IMR-90 (cell line): ENCODE measurements at regions not wholly inside any gene's neighbourhood (a gene's known extent, or its start where the extent isn't known, plus 50 kb on each side); places are given as distances from the start of the nearest gene placed in this dataset.
A peak's percentile ranks its signal among the peaks of the same experiment; 100 is the strongest.

ENCODE experiments used
- ATAC-seq: fragments of 200-7000 bp; cut with Tn5 transposase; 2 replicates; pipeline ENCODE4 v1.9.1; 2020; ENCODE audit warnings: low read depth, mild to moderate bottlenecking, moderate library complexity
- BruUV-seq: library from RNA; stranded (reverse); fragments of 400-500 nt; replicated peaks from 2 replicates; lab custom pipeline; 2021; lab: Mats Ljungman, UMichigan
- CTCF ChIA-PET: fragments of 300-600 bp; formaldehyde crosslinking; extraction: SDS; loops from one replicate; lab custom pipeline; 2021; ENCODE audit warnings: antibody characterized with exemption; lab: Yijun Ruan, JAX
- POLR2A ChIA-PET: fragments of 300-600 bp; sonication (Branson Sonifier 250); formaldehyde crosslinking; loops from one replicate; lab custom pipeline; 2022; ENCODE audit warnings: antibody characterized with exemption; ENCODE audit not compliant: unreplicated experiment; lab: Charles Lee
- DNase-seq: peaks from one replicate; pipeline ENCODE4 v3.0.0; 2013
- H2AFZ ChIP-seq: replicated peaks from 2 replicates; pipeline ENCODE3; 2013; ENCODE audit warnings: low read length, mild to moderate bottlenecking; ENCODE audit not compliant: poor library complexity
- H2AK5ac ChIP-seq: 2 replicates; pipeline ENCODE4 v1.6.1; 2013; ENCODE audit warnings: low read depth, low read length, inconsistent platforms
- H2AK9ac ChIP-seq: replicated peaks from 2 replicates; pipeline ENCODE3; 2013; ENCODE audit warnings: mild to moderate bottlenecking, low read depth, low read length, moderate library complexity; ENCODE audit not compliant: poor library complexity
- H2BK120ac ChIP-seq: 2 replicates; pipeline ENCODE4 v1.6.1; 2013; ENCODE audit warnings: low read depth, low read length, inconsistent platforms
- H2BK15ac ChIP-seq: 3 replicates; pipeline ENCODE4 v1.6.1; 2013; ENCODE audit warnings: low read depth, low read length, inconsistent platforms
- H2BK20ac ChIP-seq: 2 replicates; pipeline ENCODE4 v1.6.1; 2013; ENCODE audit warnings: low read depth, mild to moderate bottlenecking, inconsistent platforms, low read length, moderate library complexity
- H2BK5ac ChIP-seq: 2 replicates; pipeline ENCODE4 v1.6.1; 2013; ENCODE audit warnings: mild to moderate bottlenecking, low read depth, low read length, inconsistent platforms; ENCODE audit not compliant: poor library complexity, severe bottlenecking
- H3K14ac ChIP-seq: replicated peaks from 2 replicates; pipeline ENCODE4 v1.6.1; 2013; ENCODE audit warnings: low read depth, low read length, inconsistent platforms
- H3K18ac ChIP-seq: 2 replicates; pipeline ENCODE4 v1.6.1; 2013; ENCODE audit warnings: low read depth, low read length, control low read depth
- H3K23ac ChIP-seq: 2 replicates; pipeline ENCODE4 v1.6.1; 2013; ENCODE audit warnings: low read depth, low read length, inconsistent platforms
- H3K27ac ChIP-seq: 2 replicates; pipeline ENCODE4 v1.5.1; 2013; ENCODE audit warnings: mild to moderate bottlenecking, control low read depth, low read length; ENCODE audit not compliant: insufficient read depth
- H3K27me3 ChIP-seq: 2 replicates; pipeline ENCODE4 v1.6.1; 2013; ENCODE audit warnings: low read length; ENCODE audit not compliant: control insufficient read depth, insufficient read depth
- H3K36me3 ChIP-seq: 2 replicates; pipeline ENCODE4 v1.6.1; 2013; ENCODE audit warnings: low read length, mixed read lengths; ENCODE audit not compliant: control insufficient read depth, insufficient read depth
- H3K4ac ChIP-seq: 2 replicates; pipeline ENCODE4 v1.6.1; 2013; ENCODE audit warnings: low read depth, low read length, inconsistent platforms
- H3K4me1 ChIP-seq: 2 replicates; pipeline ENCODE4 v1.6.1; 2013; ENCODE audit warnings: low read length, mixed read lengths; ENCODE audit not compliant: control insufficient read depth, insufficient read depth
- H3K4me2 ChIP-seq: 2 replicates; pipeline ENCODE4 v1.6.1; 2013; ENCODE audit warnings: low read depth, mild to moderate bottlenecking, control low read depth, low read length, moderate library complexity
- H3K4me3 ChIP-seq: 2 replicates; pipeline ENCODE4 v1.5.1; 2013; ENCODE audit warnings: low read depth, mild to moderate bottlenecking, control low read depth, low read length, moderate library complexity; ENCODE audit not compliant: insufficient read depth
- H3K56ac ChIP-seq: 2 replicates; pipeline ENCODE4 v1.6.1; 2013; ENCODE audit warnings: low read length, inconsistent platforms; ENCODE audit not compliant: insufficient read depth; ENCODE audit errors: extremely low read depth
- H3K79me1 ChIP-seq, 2 experiments: 2 replicates each; pipeline ENCODE4 v1.6.1; 2013; ENCODE audit warnings: low read length in 2 of 2, inconsistent platforms in 1 of 2, low read depth in 1 of 2
- H3K9ac ChIP-seq: 2 replicates; pipeline ENCODE4 v1.6.1; 2013; ENCODE audit warnings: low read depth, low read length, control low read depth
- H3K9me1 ChIP-seq: 2 replicates; pipeline ENCODE4 v1.6.1; 2013; ENCODE audit warnings: low read length, inconsistent platforms; ENCODE audit not compliant: insufficient read depth
- H3K9me3 ChIP-seq: 2 replicates; pipeline ENCODE4 v1.6.1; 2013; ENCODE audit warnings: low read length; ENCODE audit not compliant: control insufficient read depth, insufficient read depth
- H4K20me1 ChIP-seq: 2 replicates; pipeline ENCODE4 v1.6.1; 2013; ENCODE audit warnings: low read length, inconsistent platforms; ENCODE audit not compliant: insufficient read depth
- H4K5ac ChIP-seq: 2 replicates; pipeline ENCODE4 v1.6.1; 2013; ENCODE audit warnings: mild to moderate bottlenecking, low read depth, low read length, control low read depth
- H4K8ac ChIP-seq, 2 experiments: 2 replicates each; pipeline ENCODE4 v1.6.1; 2013; ENCODE audit warnings: low read depth in 2 of 2, low read length in 2 of 2, control low read depth in 1 of 2, inconsistent platforms in 1 of 2
- H4K91ac ChIP-seq: 2 replicates; pipeline ENCODE4 v1.6.1; 2013; ENCODE audit warnings: low read depth, low read length, inconsistent platforms; ENCODE audit not compliant: insufficient read depth
- CEBPB ChIP-seq: IDR thresholded peaks from 2 replicates; pipeline ENCODE4 v1.6.1; 2012; ENCODE audit warnings: low read depth, low read length, improper control_type of control experiment
- RCOR1 ChIP-seq: IDR thresholded peaks from 2 replicates; pipeline ENCODE4 v1.6.1; 2012; ENCODE audit warnings: mild to moderate bottlenecking, low read length, improper control_type of control experiment; ENCODE audit not compliant: insufficient replicate concordance
- dilution Hi-C: fragments of 300-500 bp; cut with HindIII; formaldehyde crosslinking; loops from one replicate; pipeline ENCODE4 v1.14.3; 2018; ENCODE audit warnings: low sequenced_read_pairs; ENCODE audit not compliant: unreplicated experiment
- in situ Hi-C: fragments of 300-500 bp; cut with MboI; formaldehyde crosslinking; loops from 3 replicates; pipeline ENCODE4 v1.14.3; 2019; ENCODE audit warnings: low sequenced_read_pairs, inconsistent platforms, mixed read lengths
- intact Hi-C: fragments of 100-400 bp; cut with micrococcal nuclease; formaldehyde crosslinking; loops from 2 replicates; pipeline ENCODE4 v1.10.0; 2022

- Histone ChIP-seq H2AK9ac (no peak overlapping the region), H4K8ac (peak overlapping the region in 1 of 2 experiments; percentile 65; a peak in 2 of 4 replicates), H3K27me3 (no peaks in the 10 kb centered on the region), H3K4me3 (no peak overlapping the region), H2BK15ac (peak overlapping the region; percentile 41; the same call in 1 of the 3 replicates), H4K20me1 (no peaks in the 10 kb centered on the region), H4K5ac (peak overlapping the region; percentile 26), H3K36me3 (no peaks in the 10 kb centered on the region), H3K9me1 (no peaks in the 10 kb centered on the region), H3K4ac (peak overlapping the region; percentile 62), H3K56ac (no peak overlapping the region; the same call in 1 of the 2 replicates), H3K79me1 (no peaks in the 10 kb centered on the region), H3K23ac (peak overlapping the region; percentile 19; the same call in 1 of the 2 replicates), H2AK5ac (no peak overlapping the region), H2AFZ (no peak overlapping the region), H3K4me2 (peak overlapping the region; percentile 68; the same call in 1 of the 2 replicates), H3K9me3 (peaks cover 6% of the 10 kb centered on the region; the same call in 1 of the 2 replicates), H3K27ac (peak overlapping the region; percentile 75; the same call in 1 of the 2 replicates), H2BK20ac (peak overlapping the region; percentile 66), H2BK5ac (peak overlapping the region; percentile 70), H3K14ac (peak overlapping the region; percentile 35), H2BK120ac (peak overlapping the region; percentile 66), H4K91ac (peak overlapping the region; percentile 57), H3K4me1 (peaks cover 5% of the 10 kb centered on the region; the same call in 1 of the 2 replicates), H3K18ac (peak overlapping the region; percentile 67; the same call in 1 of the 2 replicates), H3K9ac (peak overlapping the region; percentile 38; the same call in 1 of the 2 replicates)
- POLR2A ChIA-PET = no interaction called here
- no peak for TF ChIP-seq RCOR1
- peak; percentile 45; the same call in 1 of the 2 replicates for TF ChIP-seq CEBPB
- dilution Hi-C loops = no loop called here
- no TSS peak for BruUV-seq
- CTCF ChIA-PET = no interaction called here
- intact Hi-C loops = loop anchor here (5.0 kb wide), 1 partner anchor 675 kb away; no protein-coding TSS in a partner anchor
- DNase-seq (peak; percentile 93), ATAC-seq (peak; percentile 97)
- in situ Hi-C loops = no loop called here
Observed at GRCh38 chr2:150271952-150272802, 215.3 kb downstream of the RND3 start.
